ENCODE measurements at regions not wholly inside any gene's neighbourhood (a gene's known extent, or its start where the extent isn't known, plus 50 kb on each side); places are given as distances from the start of the nearest gene placed in this dataset.
A peak's percentile ranks its signal among the peaks of the same experiment; 100 is the strongest.

- no peak overlapping the region for H3K4me3 ChIP-seq
- H3K27me3 ChIP-seq: no peaks in the 10 kb centered on the region
- no peak for DNase-seq
- H3K36me3 ChIP-seq: no peaks in the 10 kb centered on the region
- H3K9me3 ChIP-seq: no peaks in the 10 kb centered on the region
These were observed 127.0 kb downstream of the PRELID2 start for GRCh38 chr5:145708169-145708568.

- H3K4me3 ChIP-seq: no peak overlapping the region
- no peaks in the 10 kb centered on the region for H3K36me3 ChIP-seq
- no peaks in the 10 kb centered on the region for H3K27me3 ChIP-seq
- no peak for DNase-seq
- no peaks in the 10 kb centered on the region for H3K9me3 ChIP-seq
These were observed 130.4 kb downstream of the PRELID2 start for GRCh38 chr5:145704724-145705123.

GRCh38 chr5:145703856-145704255 is 131.3 kb downstream of the PRELID2 start:
- no peak overlapping the region for H3K4me3 ChIP-seq
- no peaks in the 10 kb centered on the region for H3K36me3 ChIP-seq
- no peak for DNase-seq
- no peaks in the 10 kb centered on the region for H3K27me3 ChIP-seq
- H3K9me3 ChIP-seq: no peaks in the 10 kb centered on the region

GRCh38 chr5:145701404-145701803 is 133.7 kb downstream of the PRELID2 start:
- no peak overlapping the region for H3K4me3 ChIP-seq
- no peaks in the 10 kb centered on the region for H3K36me3 ChIP-seq
- H3K9me3 ChIP-seq: no peaks in the 10 kb centered on the region
- no peaks in the 10 kb centered on the region for H3K27me3 ChIP-seq
- DNase-seq: no peak

- DNase-seq: no peak
- H3K4me3 ChIP-seq: no peak overlapping the region
- H3K27me3 ChIP-seq: no peaks in the 10 kb centered on the region
- H3K36me3 ChIP-seq: no peaks in the 10 kb centered on the region
- H3K9me3 ChIP-seq: no peaks in the 10 kb centered on the region
These were observed 135.3 kb downstream of the PRELID2 start for GRCh38 chr5:145699846-145700245.

- no peaks in the 10 kb centered on the region for H3K9me3 ChIP-seq
- peak; percentile 17 for DNase-seq
- no peaks in the 10 kb centered on the region for H3K27me3 ChIP-seq
- H3K36me3 ChIP-seq: no peaks in the 10 kb centered on the region
- no peak overlapping the region for H3K4me3 ChIP-seq
These were observed 137.7 kb downstream of the PRELID2 start for GRCh38 chr5:145697251-145697990.

- Histone ChIP-seq H3K36me3 (no peaks in the 10 kb centered on the region), H3K27me3 (no peaks in the 10 kb centered on the region), H3K9me3 (no peaks in the 10 kb centered on the region), H3K4me3 (no peak overlapping the region)
- no peak for DNase-seq
These were observed 145.9 kb downstream of the PRELID2 start for GRCh38 chr5:145689235-145689634.

GRCh38 chr5:145687943-145688342 is 147.2 kb downstream of the PRELID2 start:
- Histone ChIP-seq H3K27me3 (no peaks in the 10 kb centered on the region), H3K9me3 (no peaks in the 10 kb centered on the region), H3K36me3 (no peaks in the 10 kb centered on the region), H3K4me3 (no peak overlapping the region)
- DNase-seq: no peak

GRCh38 chr5:145685417-145685816 is 149.7 kb downstream of the PRELID2 start:
- H3K9me3 ChIP-seq: no peaks in the 10 kb centered on the region
- no peak overlapping the region for H3K4me3 ChIP-seq
- DNase-seq: no peak
- H3K27me3 ChIP-seq: no peaks in the 10 kb centered on the region
- H3K36me3 ChIP-seq: no peaks in the 10 kb centered on the region

GRCh38 chr5:145683431-145683830 is 151.7 kb downstream of the PRELID2 start:
- no peak for DNase-seq
- no peaks in the 10 kb centered on the region for H3K27me3 ChIP-seq
- H3K9me3 ChIP-seq: no peaks in the 10 kb centered on the region
- no peak overlapping the region for H3K4me3 ChIP-seq
- no peaks in the 10 kb centered on the region for H3K36me3 ChIP-seq

- Histone ChIP-seq H3K9me3 (no peaks in the 10 kb centered on the region), H3K36me3 (no peaks in the 10 kb centered on the region), H3K27me3 (no peaks in the 10 kb centered on the region), H3K4me3 (no peak overlapping the region)
- DNase-seq: no peak
These were observed 152.8 kb downstream of the PRELID2 start for GRCh38 chr5:145682197-145682899.

GRCh38 chr5:145681686-145682085 is 153.5 kb downstream of the PRELID2 start:
- peak; percentile 52 for DNase-seq
- Histone ChIP-seq H3K4me3 (no peak overlapping the region), H3K36me3 (no peaks in the 10 kb centered on the region), H3K27me3 (no peaks in the 10 kb centered on the region), H3K9me3 (no peaks in the 10 kb centered on the region)

GRCh38 chr5:145681216-145681615 is 153.9 kb downstream of the PRELID2 start:
- no peaks in the 10 kb centered on the region for H3K27me3 ChIP-seq
- no peak overlapping the region for H3K4me3 ChIP-seq
- no peaks in the 10 kb centered on the region for H3K9me3 ChIP-seq
- no peak for DNase-seq
- no peaks in the 10 kb centered on the region for H3K36me3 ChIP-seq

- Histone ChIP-seq H3K27me3 (no peaks in the 10 kb centered on the region), H3K9me3 (no peaks in the 10 kb centered on the region), H3K36me3 (no peaks in the 10 kb centered on the region), H3K4me3 (no peak overlapping the region)
- DNase-seq: no peak
These were observed 154.4 kb downstream of the PRELID2 start for GRCh38 chr5:145680767-145681166.

GRCh38 chr5:145680169-145680568 is 155.0 kb downstream of the PRELID2 start:
- Histone ChIP-seq H3K4me3 (no peak overlapping the region), H3K27me3 (no peaks in the 10 kb centered on the region), H3K36me3 (no peaks in the 10 kb centered on the region), H3K9me3 (no peaks in the 10 kb centered on the region)
- no peak for DNase-seq

- Histone ChIP-seq H3K27me3 (no peaks in the 10 kb centered on the region), H3K36me3 (no peaks in the 10 kb centered on the region), H3K9me3 (no peaks in the 10 kb centered on the region), H3K4me3 (no peak overlapping the region)
- DNase-seq: no peak
These were observed 156.9 kb downstream of the PRELID2 start for GRCh38 chr5:145678255-145678654.

- H3K4me3 ChIP-seq: no peak overlapping the region
- no peaks in the 10 kb centered on the region for H3K36me3 ChIP-seq
- H3K27me3 ChIP-seq: no peaks in the 10 kb centered on the region
- DNase-seq: no peak
- H3K9me3 ChIP-seq: no peaks in the 10 kb centered on the region
These were observed 161.4 kb downstream of the PRELID2 start for GRCh38 chr5:145673786-145674185.

- no peaks in the 10 kb centered on the region for H3K36me3 ChIP-seq
- no peak overlapping the region for H3K4me3 ChIP-seq
- no peaks in the 10 kb centered on the region for H3K9me3 ChIP-seq
- H3K27me3 ChIP-seq: no peaks in the 10 kb centered on the region
- no peak for DNase-seq
These were observed 166.4 kb downstream of the PRELID2 start for GRCh38 chr5:145668714-145669113.

All from MG63 (cell line).